ENCODE measurements at regions not wholly inside any gene's neighbourhood (a gene's known extent, or its start where the extent isn't known, plus 50 kb on each side); places are given as distances from the start of the nearest gene placed in this dataset.

- TF ChIP-seq EZH2 (optimal IDR thresholded peaks at IDR 0.05; ENCODE audit: low read depth, low read length): no peak
- no peak for TF ChIP-seq CTCF (IDR thresholded peaks at IDR 0.05; ENCODE audit: low read length)
- no peak for TF ChIP-seq EZH2phosphoT487 (IDR thresholded peaks at IDR 0.05; ENCODE audit: low read length)
These were observed 79.6 kb upstream of the HS3ST2 start for GRCh38 chr16:22734368-22734767.

Measured in MM.1S (cell line).